HEK293 (cell line): ENCODE measurements at regions not wholly inside any gene's neighbourhood (a gene's known extent, or its start where the extent isn't known, plus 50 kb on each side); places are given as distances from the start of the nearest gene placed in this dataset.

Experiments
- ZBTB26 ChIP-seq: fragments of 450-650 bp; formaldehyde crosslinking; optimal IDR thresholded peaks from 2 replicates; pipeline ENCODE3; 2016; ENCODE audit warnings: missing biosample characterization, mild to moderate bottlenecking, missing genetic modification characterization
- ZNF121 ChIP-seq: fragments of 450-650 bp; formaldehyde crosslinking; IDR thresholded peaks from 2 replicates; pipeline ENCODE4 v1.5.1; 2016; ENCODE audit warnings: missing biosample characterization, missing genetic modification characterization
- ZNF292 ChIP-seq: fragments of 450-650 bp; formaldehyde crosslinking; IDR thresholded peaks from 2 replicates; pipeline ENCODE4 v1.5.1; 2016; ENCODE audit warnings: low read depth, missing biosample characterization, missing genetic modification characterization, borderline replicate concordance
- ZNF324 ChIP-seq: fragments of 450-650 bp; formaldehyde crosslinking; IDR thresholded peaks from 2 replicates; pipeline ENCODE4 v1.5.1; 2016; ENCODE audit warnings: missing biosample characterization, missing genetic modification characterization
- ZNF37A ChIP-seq: fragments of 450-650 bp; IDR thresholded peaks from 2 replicates; pipeline ENCODE4 v1.5.1; 2018; ENCODE audit warnings: missing biosample characterization, missing genetic modification characterization
- ZNF558 ChIP-seq: fragments of 450-650 bp; formaldehyde crosslinking; IDR thresholded peaks from 2 replicates; pipeline ENCODE4 v1.5.1; 2016; ENCODE audit warnings: missing biosample characterization, missing genetic modification characterization
- ZNF792 ChIP-seq: fragments of 450-650 bp; formaldehyde crosslinking; IDR thresholded peaks from 2 replicates; pipeline ENCODE4 v1.5.1; 2016; ENCODE audit warnings: missing biosample characterization, missing genetic modification characterization
- TF ChIP-seq, protein P1 (sequence below): fragments of 450-650 bp; formaldehyde crosslinking; IDR thresholded peaks from 2 replicates; pipeline ENCODE4 v1.5.1; 2016; ENCODE audit warnings: missing biosample characterization, missing genetic modification characterization
- TF ChIP-seq, protein P2 (sequence below): fragments of 450-650 bp; formaldehyde crosslinking; IDR thresholded peaks from 2 replicates; pipeline ENCODE4 v1.5.1; 2016; ENCODE audit warnings: missing biosample characterization, missing genetic modification characterization

- no peak for TF ChIP-seq ZNF324 (tag by site-specific recombination)
- TF ChIP-seq, protein P1, sequence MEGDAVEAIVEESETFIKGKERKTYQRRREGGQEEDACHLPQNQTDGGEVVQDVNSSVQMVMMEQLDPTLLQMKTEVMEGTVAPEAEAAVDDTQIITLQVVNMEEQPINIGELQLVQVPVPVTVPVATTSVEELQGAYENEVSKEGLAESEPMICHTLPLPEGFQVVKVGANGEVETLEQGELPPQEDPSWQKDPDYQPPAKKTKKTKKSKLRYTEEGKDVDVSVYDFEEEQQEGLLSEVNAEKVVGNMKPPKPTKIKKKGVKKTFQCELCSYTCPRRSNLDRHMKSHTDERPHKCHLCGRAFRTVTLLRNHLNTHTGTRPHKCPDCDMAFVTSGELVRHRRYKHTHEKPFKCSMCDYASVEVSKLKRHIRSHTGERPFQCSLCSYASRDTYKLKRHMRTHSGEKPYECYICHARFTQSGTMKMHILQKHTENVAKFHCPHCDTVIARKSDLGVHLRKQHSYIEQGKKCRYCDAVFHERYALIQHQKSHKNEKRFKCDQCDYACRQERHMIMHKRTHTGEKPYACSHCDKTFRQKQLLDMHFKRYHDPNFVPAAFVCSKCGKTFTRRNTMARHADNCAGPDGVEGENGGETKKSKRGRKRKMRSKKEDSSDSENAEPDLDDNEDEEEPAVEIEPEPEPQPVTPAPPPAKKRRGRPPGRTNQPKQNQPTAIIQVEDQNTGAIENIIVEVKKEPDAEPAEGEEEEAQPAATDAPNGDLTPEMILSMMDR (tag by site-specific recombination): no peak
- TF ChIP-seq, protein P2, sequence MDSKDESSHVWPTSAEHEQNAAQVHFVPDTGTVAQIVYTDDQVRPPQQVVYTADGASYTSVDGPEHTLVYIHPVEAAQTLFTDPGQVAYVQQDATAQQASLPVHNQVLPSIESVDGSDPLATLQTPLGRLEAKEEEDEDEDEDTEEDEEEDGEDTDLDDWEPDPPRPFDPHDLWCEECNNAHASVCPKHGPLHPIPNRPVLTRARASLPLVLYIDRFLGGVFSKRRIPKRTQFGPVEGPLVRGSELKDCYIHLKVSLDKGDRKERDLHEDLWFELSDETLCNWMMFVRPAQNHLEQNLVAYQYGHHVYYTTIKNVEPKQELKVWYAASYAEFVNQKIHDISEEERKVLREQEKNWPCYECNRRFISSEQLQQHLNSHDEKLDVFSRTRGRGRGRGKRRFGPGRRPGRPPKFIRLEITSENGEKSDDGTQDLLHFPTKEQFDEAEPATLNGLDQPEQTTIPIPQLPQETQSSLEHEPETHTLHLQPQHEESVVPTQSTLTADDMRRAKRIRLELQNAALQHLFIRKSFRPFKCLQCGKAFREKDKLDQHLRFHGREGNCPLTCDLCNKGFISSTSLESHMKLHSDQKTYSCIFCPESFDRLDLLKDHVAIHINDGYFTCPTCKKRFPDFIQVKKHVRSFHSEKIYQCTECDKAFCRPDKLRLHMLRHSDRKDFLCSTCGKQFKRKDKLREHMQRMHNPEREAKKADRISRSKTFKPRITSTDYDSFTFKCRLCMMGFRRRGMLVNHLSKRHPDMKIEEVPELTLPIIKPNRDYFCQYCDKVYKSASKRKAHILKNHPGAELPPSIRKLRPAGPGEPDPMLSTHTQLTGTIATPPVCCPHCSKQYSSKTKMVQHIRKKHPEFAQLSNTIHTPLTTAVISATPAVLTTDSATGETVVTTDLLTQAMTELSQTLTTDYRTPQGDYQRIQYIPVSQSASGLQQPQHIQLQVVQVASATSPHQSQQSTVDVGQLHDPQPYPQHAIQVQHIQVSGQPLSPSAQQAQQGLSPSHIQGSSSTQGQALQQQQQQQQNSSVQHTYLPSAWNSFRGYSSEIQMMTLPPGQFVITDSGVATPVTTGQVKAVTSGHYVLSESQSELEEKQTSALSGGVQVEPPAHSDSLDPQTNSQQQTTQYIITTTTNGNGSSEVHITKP: no peak
- no peak for TF ChIP-seq ZNF558 (tag by site-specific recombination)
- TF ChIP-seq ZNF792: no peak
- TF ChIP-seq ZNF121 (tag by site-specific recombination): no peak
- no peak for TF ChIP-seq ZBTB26 (tag by site-specific recombination)
- no peak for TF ChIP-seq ZNF292 (tag by site-specific recombination)
- TF ChIP-seq ZNF37A: no peak
Measured at GRCh38 chr10:9712393-9712792, 1305.3 kb upstream of the CELF2 start.
